Pancreas (tissue), 10 donors: ENCODE measurements at regions not wholly inside any gene's neighbourhood (a gene's known extent, or its start where the extent isn't known, plus 50 kb on each side); places are given as distances from the start of the nearest gene placed in this dataset.
A peak's percentile ranks its signal among the peaks of the same experiment; 100 is the strongest.

ENCODE experiments used
- ATAC-seq, 4 donors: fragments of 200-7000 bp; cut with Tn5 transposase; one replicate each; pipeline versions ENCODE4 v1.8.0 to v1.9.1; 2020; ENCODE audit warnings: mild to moderate bottlenecking in 4 of 4, moderate library complexity in 4 of 4
- DNase-seq, 6 donors: peaks; one replicate each; pipeline ENCODE4 v3.0.0-alpha.2; 2020
- FAIRE-seq: peaks from 2 replicates; lab custom pipeline; 2012; peaks lifted over from hg19 to GRCh38; lab: Jason Lieb, UNC
- H3K27ac ChIP-seq, 4 donors: fragments of 200-600 bp; sonication (generic); 1 replicate in 3 of 4; 2 replicates in 1 of 4; pipeline versions ENCODE4 v1.5.0 to v1.8.0; 2020
- H3K27me3 ChIP-seq, 4 donors: fragments of 200-600 bp; one replicate each; pipeline ENCODE4 v1.8.0; 2021
- H3K36me3 ChIP-seq, 3 donors: fragments of 200-600 bp; sonication (generic) in 1 of 3; one replicate each; pipeline versions ENCODE4 v1.5.0 to v1.8.0; 2020 to 2021
- H3K4me1 ChIP-seq, 3 donors: fragments of 200-600 bp; one replicate each; pipeline ENCODE4 v1.8.0; 2021
- H3K4me3 ChIP-seq, 4 donors: fragments of 200-600 bp; sonication (generic) in 2 of 4; one replicate each; pipeline versions ENCODE4 v1.5.0 to v1.8.0; 2020 to 2021
- H3K9me3 ChIP-seq, 4 donors: fragments of 200-600 bp; one replicate each; pipeline ENCODE4 v1.8.0; 2021
- WGBS, 2 donors: extraction: QIAGEN DNeasy Blood & Tissue Kit; methylation state at CpG; one replicate each; pipeline ENCODE4 v1.1.7; 2013; 5-methylcytosine and 5-hydroxymethylcytosine counted together
- intact Hi-C, 3 donors: fragments of 100-400 bp; cut with DNase I; formaldehyde crosslinking; loops; one replicate each; pipeline versions ENCODE4 v1.11.1 to v1.14.2; 2022
- TF ChIP-seq, protein P1 (sequence below), 4 donors: fragments of 200-600 bp; sonication (generic) in 3 of 4; IDR thresholded peaks; one replicate each; pipeline versions ENCODE4 v1.5.0 to v1.8.0; 2021; ENCODE audit warnings: antibody characterized with exemption in 4 of 4
- donor health status: healthy with polysubstance abuse.
- donor health status: DM: no; HTN: no; CAD: no; lungs with moderate emphysema.
- donor health status: DM: no; HTN: no; CAD: no.
- donor health status: control.
- donor health status: control.
- donor health status: Bipolar disorder and iron deficiency.
- donor health status: DM: yes; HTN: yes; CAD: no.
- donor health status: DM: no; HTN: no; CAD: no.
- donor health status: DM: no; HTN: no; CAD: no.
- donor health status: DM: yes; HTN: yes; CAD: no.

DNA sequence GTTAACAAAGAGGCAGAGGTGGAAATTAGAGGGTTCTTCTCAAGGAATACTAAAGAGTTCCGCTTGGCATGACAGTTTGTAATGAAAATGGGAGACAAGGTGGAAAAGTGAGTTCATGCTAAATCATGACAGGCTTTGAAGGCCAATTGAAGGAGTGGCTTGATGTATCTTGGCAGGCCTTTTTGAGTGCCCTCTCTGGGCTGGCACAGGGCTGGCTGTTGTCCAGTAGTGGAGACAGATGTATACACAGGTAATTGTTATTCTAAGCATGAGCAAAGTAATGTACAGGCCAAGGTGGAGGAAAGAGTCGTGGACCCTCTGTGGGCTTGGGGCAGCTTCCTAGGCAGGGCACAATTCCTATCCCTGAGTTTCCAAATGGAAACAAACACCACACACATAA lies 196.7 kb upstream of the GALNT2 start:
- TF ChIP-seq, protein P1, sequence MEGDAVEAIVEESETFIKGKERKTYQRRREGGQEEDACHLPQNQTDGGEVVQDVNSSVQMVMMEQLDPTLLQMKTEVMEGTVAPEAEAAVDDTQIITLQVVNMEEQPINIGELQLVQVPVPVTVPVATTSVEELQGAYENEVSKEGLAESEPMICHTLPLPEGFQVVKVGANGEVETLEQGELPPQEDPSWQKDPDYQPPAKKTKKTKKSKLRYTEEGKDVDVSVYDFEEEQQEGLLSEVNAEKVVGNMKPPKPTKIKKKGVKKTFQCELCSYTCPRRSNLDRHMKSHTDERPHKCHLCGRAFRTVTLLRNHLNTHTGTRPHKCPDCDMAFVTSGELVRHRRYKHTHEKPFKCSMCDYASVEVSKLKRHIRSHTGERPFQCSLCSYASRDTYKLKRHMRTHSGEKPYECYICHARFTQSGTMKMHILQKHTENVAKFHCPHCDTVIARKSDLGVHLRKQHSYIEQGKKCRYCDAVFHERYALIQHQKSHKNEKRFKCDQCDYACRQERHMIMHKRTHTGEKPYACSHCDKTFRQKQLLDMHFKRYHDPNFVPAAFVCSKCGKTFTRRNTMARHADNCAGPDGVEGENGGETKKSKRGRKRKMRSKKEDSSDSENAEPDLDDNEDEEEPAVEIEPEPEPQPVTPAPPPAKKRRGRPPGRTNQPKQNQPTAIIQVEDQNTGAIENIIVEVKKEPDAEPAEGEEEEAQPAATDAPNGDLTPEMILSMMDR (IDR thresholded peaks at IDR 0.05), result no peak
- no peaks in the 10 kb centered on the region for H3K27me3 ChIP-seq
- no peak overlapping the region for H3K27ac ChIP-seq
- H3K4me3 ChIP-seq, result no peak overlapping the region
- WGBS, 2 donors, result 53 to 60% methylated on average over 2 of the region's 2 CpGs
- DNase-seq (peak in 1 of 6 donors; percentile 25), ATAC-seq (peak; percentile 48 to 81 (median 68)), FAIRE-seq (no peak)
- no peaks in the 10 kb centered on the region for H3K4me1 ChIP-seq
- H3K9me3 ChIP-seq, result no peaks in the 10 kb centered on the region
- intact Hi-C loops, result no loop called here
- no peaks in the 10 kb centered on the region for H3K36me3 ChIP-seq

DNA sequence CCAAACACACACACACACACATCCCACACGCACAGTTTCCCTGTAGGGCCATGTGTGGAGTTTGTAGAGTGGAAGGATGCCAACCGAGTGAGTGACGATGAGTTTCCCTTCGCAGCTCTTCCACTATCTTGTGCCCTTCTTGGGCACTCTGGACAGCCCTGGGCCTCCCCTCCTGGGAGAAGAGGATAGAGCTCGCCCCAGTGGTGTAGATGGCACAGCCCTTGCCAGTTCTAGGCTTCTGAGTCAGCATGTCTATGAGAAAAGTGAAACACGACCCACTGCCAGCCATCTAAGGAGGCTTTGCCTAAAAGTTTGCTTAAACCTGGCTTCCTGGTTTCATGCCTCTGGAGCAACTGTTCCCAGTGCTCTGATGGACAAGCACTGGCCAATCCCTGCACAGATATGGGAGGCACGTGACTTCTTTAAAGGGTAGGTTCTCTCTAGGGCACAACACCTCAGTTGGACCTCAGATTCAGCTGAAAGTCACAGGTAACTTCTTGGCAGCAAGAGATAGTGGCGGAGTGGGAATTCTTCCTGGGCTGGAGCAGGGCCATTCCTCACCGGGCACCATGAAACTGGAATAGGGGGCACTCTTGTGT lies 195.9 kb upstream of the GALNT2 start:
- Histone ChIP-seq H3K9me3 (no peaks in the 10 kb centered on the region), H3K4me1 (no peaks in the 10 kb centered on the region), H3K4me3 (no peak overlapping the region), H3K36me3 (no peaks in the 10 kb centered on the region), H3K27me3 (no peaks in the 10 kb centered on the region), H3K27ac (no peak overlapping the region)
- ATAC-seq (no peak), DNase-seq (no peak), FAIRE-seq (no peak)
- TF ChIP-seq, protein P1 (IDR thresholded peaks at IDR 0.05), result no peak
- intact Hi-C loops, result no loop called here
- 85 to 90% methylated on average over 9 of the region's 9 CpGs for WGBS, 2 donors

DNA sequence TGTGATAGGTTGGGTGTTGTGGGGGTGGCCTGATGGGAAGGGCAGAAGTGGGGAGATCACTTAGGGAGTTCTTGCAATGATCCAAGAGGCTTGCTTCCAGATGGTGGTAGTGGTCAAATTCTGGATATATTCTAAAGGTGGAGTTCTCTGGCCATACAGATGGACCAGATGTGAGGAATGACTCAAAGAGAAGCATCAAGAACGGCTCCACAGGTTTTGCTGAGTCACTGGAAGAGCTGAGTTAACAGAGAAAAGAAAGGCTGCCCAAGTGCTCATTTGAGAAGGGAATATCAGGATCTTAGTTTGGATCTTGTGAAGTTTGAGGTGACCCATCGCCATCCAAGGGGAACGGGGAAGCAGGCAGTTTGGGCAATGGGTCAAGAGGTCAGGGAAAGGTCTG lies 192.9 kb upstream of the GALNT2 start:
- FAIRE-seq (no peak), ATAC-seq (no peak), DNase-seq (no peak)
- H3K9me3 ChIP-seq, result no peaks in the 10 kb centered on the region
- no peaks in the 10 kb centered on the region for H3K36me3 ChIP-seq
- H3K4me3 ChIP-seq, result no peak overlapping the region
- no peaks in the 10 kb centered on the region for H3K27me3 ChIP-seq
- TF ChIP-seq, protein P1 (IDR thresholded peaks at IDR 0.05), result no peak
- H3K27ac ChIP-seq, result no peak overlapping the region
- intact Hi-C loops, result no loop called here
- WGBS, 2 donors, result 92 to 96% methylated on average over 3 of the region's 3 CpGs
- H3K4me1 ChIP-seq, result no peaks in the 10 kb centered on the region

DNA sequence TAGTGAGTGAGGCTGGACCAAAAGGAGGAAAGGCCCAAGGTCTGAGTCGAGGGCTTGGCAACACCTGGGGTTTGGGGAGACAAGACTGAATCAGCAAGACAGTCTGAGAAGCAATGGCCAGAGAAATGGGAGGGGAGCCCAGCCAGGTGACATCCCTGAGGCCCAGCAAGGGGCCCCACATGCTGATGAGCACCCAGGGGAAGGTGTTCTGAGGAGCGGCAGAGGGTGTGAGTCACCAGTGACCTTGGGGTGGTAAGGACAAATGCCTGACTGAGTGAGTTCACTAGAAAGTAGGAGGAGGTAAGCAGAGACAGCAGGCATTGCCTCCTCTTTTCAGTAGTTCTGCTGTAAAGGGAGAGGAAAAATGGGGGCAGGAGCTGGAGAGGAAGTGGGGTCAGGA lies 192.4 kb upstream of the GALNT2 start:
- H3K4me3 ChIP-seq, result no peak overlapping the region
- no peaks in the 10 kb centered on the region for H3K36me3 ChIP-seq
- no peaks in the 10 kb centered on the region for H3K27me3 ChIP-seq
- H3K27ac ChIP-seq, result no peak overlapping the region
- TF ChIP-seq, protein P1 (IDR thresholded peaks at IDR 0.05), result no peak
- WGBS, 2 donors, result 66 to 69% methylated on average over 2 of the region's 2 CpGs
- no peaks in the 10 kb centered on the region for H3K9me3 ChIP-seq
- ATAC-seq (peak; percentile 57 to 86 (median 63)), FAIRE-seq (no peak), DNase-seq (peak in 1 of 6 donors; percentile 40)
- intact Hi-C loops, result no loop called here
- no peaks in the 10 kb centered on the region for H3K4me1 ChIP-seq

DNA sequence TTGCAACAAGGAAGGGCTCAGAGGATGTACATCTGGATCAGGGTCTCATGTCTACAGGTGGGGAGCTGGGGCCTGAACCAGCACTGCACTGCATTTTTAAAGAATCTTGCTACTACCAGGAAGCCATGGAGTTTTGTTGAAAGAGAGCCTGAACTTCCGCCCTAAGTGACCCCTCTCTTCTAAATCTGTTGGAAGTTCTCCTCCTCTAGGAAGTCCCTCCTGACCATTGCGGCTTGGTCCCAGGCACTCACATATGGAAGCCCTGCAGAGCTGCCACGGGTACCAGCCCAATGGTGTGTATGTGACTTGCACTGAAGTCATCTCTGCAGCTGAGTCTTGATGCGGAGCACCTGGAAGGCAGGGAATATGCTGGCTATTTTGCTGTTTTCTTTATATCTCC lies 192.0 kb upstream of the GALNT2 start:
- no peaks in the 10 kb centered on the region for H3K36me3 ChIP-seq
- H3K27ac ChIP-seq, result no peak overlapping the region
- FAIRE-seq (no peak), DNase-seq (no peak), ATAC-seq (no peak)
- intact Hi-C loops, result no loop called here
- TF ChIP-seq, protein P1 (IDR thresholded peaks at IDR 0.05), result no peak
- H3K27me3 ChIP-seq, result no peaks in the 10 kb centered on the region
- WGBS, 2 donors, result 93 to 97% methylated on average over 4 of the region's 4 CpGs
- H3K4me3 ChIP-seq, result no peak overlapping the region
- H3K4me1 ChIP-seq, result no peaks in the 10 kb centered on the region
- no peaks in the 10 kb centered on the region for H3K9me3 ChIP-seq
